ENCODE measurements at regions not wholly inside any gene's neighbourhood (a gene's known extent, or its start where the extent isn't known, plus 50 kb on each side); places are given as distances from the start of the nearest gene placed in this dataset.
"Not testable (repeated sequence)": the region's sequence is repeated elsewhere in the genome, so short reads cannot be mapped to it uniquely, and the experiment has no call there.

GRCh38 chr1:169019419-169020058, 87.0 kb upstream of the ATP1B1 start:
- DNase-seq = no peak

GRCh38 chr1:169020684-169021083, 85.8 kb upstream of the ATP1B1 start:
- no peak for DNase-seq

- DNase-seq = no peak
Measured at GRCh38 chr1:169022648-169023047, 83.8 kb upstream of the ATP1B1 start.

GRCh38 chr1:169024255-169024654, 82.2 kb upstream of the ATP1B1 start:
- DNase-seq = no peak

- DNase-seq = no peak
Measured at GRCh38 chr1:169024800-169025271, 81.7 kb upstream of the ATP1B1 start.

- no peak for DNase-seq
Measured at GRCh38 chr1:169025412-169025811, 81.1 kb upstream of the ATP1B1 start.

- no peak for DNase-seq
Measured at GRCh38 chr1:169027607-169028320, 78.7 kb upstream of the ATP1B1 start.

- DNase-seq = no peak
Measured at GRCh38 chr1:169031566-169032224, 74.8 kb upstream of the ATP1B1 start.

GRCh38 chr1:169041366-169041765, 65.1 kb upstream of the ATP1B1 start:
- no peak for DNase-seq

- no peak for DNase-seq
Measured at GRCh38 chr1:169042377-169042776, 64.1 kb upstream of the ATP1B1 start.

- no peak for DNase-seq
Measured at GRCh38 chr1:169043823-169044222, 62.7 kb upstream of the ATP1B1 start.

- DNase-seq = peak; percentile 35
Measured at GRCh38 chr1:169044296-169044695, 62.2 kb upstream of the ATP1B1 start.

GRCh38 chr1:169044971-169045370, 61.5 kb upstream of the ATP1B1 start:
- no peak for DNase-seq

- no peak for DNase-seq
Measured at GRCh38 chr1:169046671-169047070, 59.8 kb upstream of the ATP1B1 start.

- no peak for DNase-seq
Measured at GRCh38 chr1:169047074-169047473, 59.4 kb upstream of the ATP1B1 start.

GRCh38 chr1:169048043-169048442, 58.4 kb upstream of the ATP1B1 start:
- DNase-seq = no peak

GRCh38 chr1:169049258-169049938, 57.1 kb upstream of the ATP1B1 start:
- peak; percentile 65 for DNase-seq

- no peak for DNase-seq
Measured at GRCh38 chr1:169051171-169051570, 55.3 kb upstream of the ATP1B1 start.

- not testable (repeated sequence) for DNase-seq
Measured at GRCh38 chr1:169052171-169052570, 54.3 kb upstream of the ATP1B1 start.

GRCh38 chr1:169052727-169053126, 53.8 kb upstream of the ATP1B1 start:
- DNase-seq = no peak

- DNase-seq = no peak
Measured at GRCh38 chr1:169053196-169053595, 53.3 kb upstream of the ATP1B1 start.

All from activated CD4-positive, alpha-beta T cell treated with anti-CD3 and anti-CD28 coated beads for 48 hours (primary cell).